ENCODE measurements at regions not wholly inside any gene's neighbourhood (a gene's known extent, or its start where the extent isn't known, plus 50 kb on each side); places are given as distances from the start of the nearest gene placed in this dataset.
"Not testable (repeated sequence)": the region's sequence is repeated elsewhere in the genome, so short reads cannot be mapped to it uniquely, and the experiment has no call there.

- Histone ChIP-seq H3K27me3 (ENCODE audit: control insufficient read depth, insufficient read depth, low read length) (no peaks in the 10 kb centered on the region), H3K36me3 (ENCODE audit: control insufficient read depth, insufficient read depth, low read length) (no peaks in the 10 kb centered on the region), H3K4me1 (ENCODE audit: control insufficient read depth, insufficient read depth, low read length, poor library complexity, severe bottlenecking) (no peaks in the 10 kb centered on the region), H3K27ac (ENCODE audit: insufficient read depth, low read length, poor library complexity, severe bottlenecking) (no peak overlapping the region), H3K4me3 (ENCODE audit: low read depth, low read length) (no peak overlapping the region), H3K9me3 (ENCODE audit: control insufficient read depth in 2 of 2, low read length in 2 of 2) (no peaks in the 10 kb centered on the region)
- Mint-ChIP-seq H3K4me1 (no peaks in the 10 kb centered on the region), H3K4me3 (no peak overlapping the region), H3K9me3 (peaks cover 5 to 27% (median 7%) of the 10 kb centered on the region in 7 donors), H3K27me3 (no peaks in the 10 kb centered on the region), H3K27ac (no peak overlapping the region), H3K36me3 (no peaks in the 10 kb centered on the region)
- DNase-seq = no peak
- no peak for ATAC-seq (ENCODE audit: low read depth in 2 of 2)
Observed at GRCh38 chr12:127830730-127831129, 436.2 kb upstream of the TMEM132C start.

- H3K9me3 Mint-ChIP-seq = peaks cover 5 to 25% (median 7%) of the 10 kb centered on the region in 7 donors
- no peaks in the 10 kb centered on the region for H3K36me3 ChIP-seq (ENCODE audit: control insufficient read depth, insufficient read depth, low read length)
- DNase-seq (no peak), ATAC-seq (ENCODE audit: low read depth in 2 of 2) (no peak)
- H3K4me3 Mint-ChIP-seq = no peak overlapping the region
- no peak overlapping the region for H3K27ac ChIP-seq (ENCODE audit: insufficient read depth, low read length, poor library complexity, severe bottlenecking)
- no peaks in the 10 kb centered on the region for H3K27me3 ChIP-seq (ENCODE audit: control insufficient read depth, insufficient read depth, low read length)
- H3K36me3 Mint-ChIP-seq = no peaks in the 10 kb centered on the region
- H3K27ac Mint-ChIP-seq = no peak overlapping the region
- no peak overlapping the region for H3K4me3 ChIP-seq (ENCODE audit: low read depth, low read length)
- no peaks in the 10 kb centered on the region for H3K4me1 Mint-ChIP-seq
- no peaks in the 10 kb centered on the region for H3K4me1 ChIP-seq (ENCODE audit: control insufficient read depth, insufficient read depth, low read length, poor library complexity, severe bottlenecking)
- H3K9me3 ChIP-seq (ENCODE audit: control insufficient read depth in 2 of 2, low read length in 2 of 2) = no peaks in the 10 kb centered on the region
- H3K27me3 Mint-ChIP-seq = no peaks in the 10 kb centered on the region
Observed at GRCh38 chr12:127832172-127832571, 434.8 kb upstream of the TMEM132C start.

GRCh38 chr12:127836802-127837201 is 430.2 kb upstream of the TMEM132C start:
- not testable (repeated sequence) for H3K27ac ChIP-seq (ENCODE audit: insufficient read depth, low read length, poor library complexity, severe bottlenecking); DNase-seq; H3K27ac Mint-ChIP-seq

GRCh38 chr12:127857661-127858060 is 409.3 kb upstream of the TMEM132C start:
- Histone ChIP-seq H3K9me3 (ENCODE audit: control insufficient read depth in 2 of 2, low read length in 2 of 2) (peaks cover 2 to 4% of the 10 kb centered on the region in 2 experiments), H3K27me3 (ENCODE audit: control insufficient read depth, insufficient read depth, low read length) (no peaks in the 10 kb centered on the region), H3K27ac (ENCODE audit: insufficient read depth, low read length, poor library complexity, severe bottlenecking) (no peak overlapping the region), H3K4me3 (ENCODE audit: low read depth, low read length) (no peak overlapping the region), H3K4me1 (ENCODE audit: control insufficient read depth, insufficient read depth, low read length, poor library complexity, severe bottlenecking) (no peaks in the 10 kb centered on the region), H3K36me3 (ENCODE audit: control insufficient read depth, insufficient read depth, low read length) (no peaks in the 10 kb centered on the region)
- ATAC-seq (ENCODE audit: low read depth in 2 of 2) = no peak
- Mint-ChIP-seq H3K27me3 (no peaks in the 10 kb centered on the region), H3K4me1 (no peaks in the 10 kb centered on the region), H3K9me3 (peaks cover 2 to 27% (median 7%) of the 10 kb centered on the region in 7 donors), H3K27ac (no peak overlapping the region), H3K36me3 (no peaks in the 10 kb centered on the region), H3K4me3 (no peak overlapping the region)
- no peak for DNase-seq

More at GRCh38 chr12:127836802-127837201, 430.2 kb upstream of the TMEM132C start:
- H3K27me3 ChIP-seq (ENCODE audit: control insufficient read depth, insufficient read depth, low read length); H3K36me3 Mint-ChIP-seq; H3K4me3 ChIP-seq (ENCODE audit: low read depth, low read length); H3K36me3 ChIP-seq (ENCODE audit: control insufficient read depth, insufficient read depth, low read length); H3K27me3 Mint-ChIP-seq; H3K4me1 Mint-ChIP-seq; H3K9me3 ChIP-seq (ENCODE audit: control insufficient read depth in 2 of 2, low read length in 2 of 2); ATAC-seq (ENCODE audit: low read depth in 2 of 2); H3K4me3 Mint-ChIP-seq; H3K4me1 ChIP-seq (ENCODE audit: control insufficient read depth, insufficient read depth, low read length, poor library complexity, severe bottlenecking): not testable (repeated sequence)
- peaks cover 2 to 16% (median 7%) of the 10 kb centered on the region in 7 donors for H3K9me3 Mint-ChIP-seq

GRCh38 chr12:127860536-127860935 is 406.4 kb upstream of the TMEM132C start:
- no peaks in the 10 kb centered on the region for H3K4me1 ChIP-seq (ENCODE audit: control insufficient read depth, insufficient read depth, low read length, poor library complexity, severe bottlenecking)
- H3K27ac Mint-ChIP-seq = no peak overlapping the region
- no peak for ATAC-seq (ENCODE audit: low read depth in 2 of 2)

GRCh38 chr12:127861406-127861805 is 405.6 kb upstream of the TMEM132C start:
- H3K9me3 Mint-ChIP-seq = peaks cover 2 to 30% (median 13%) of the 10 kb centered on the region in 7 donors
- no peaks in the 10 kb centered on the region for H3K36me3 Mint-ChIP-seq
- H3K27me3 ChIP-seq (ENCODE audit: control insufficient read depth, insufficient read depth, low read length) = no peaks in the 10 kb centered on the region

More at GRCh38 chr12:127860536-127860935, 406.4 kb upstream of the TMEM132C start:
- Mint-ChIP-seq H3K9me3 (peaks cover 2 to 33% (median 13%) of the 10 kb centered on the region in 7 donors), H3K36me3 (no peaks in the 10 kb centered on the region), H3K4me3 (no peak overlapping the region), H3K27me3 (no peaks in the 10 kb centered on the region), H3K4me1 (no peaks in the 10 kb centered on the region)
- Histone ChIP-seq H3K9me3 (ENCODE audit: control insufficient read depth in 2 of 2, low read length in 2 of 2) (peaks cover 4 to 5% of the 10 kb centered on the region in 2 experiments), H3K36me3 (ENCODE audit: control insufficient read depth, insufficient read depth, low read length) (no peaks in the 10 kb centered on the region), H3K27ac (ENCODE audit: insufficient read depth, low read length, poor library complexity, severe bottlenecking) (no peak overlapping the region), H3K4me3 (ENCODE audit: low read depth, low read length) (no peak overlapping the region), H3K27me3 (ENCODE audit: control insufficient read depth, insufficient read depth, low read length) (no peaks in the 10 kb centered on the region)
- no peak for DNase-seq

GRCh38 chr12:127873306-127873705 is 393.7 kb upstream of the TMEM132C start:
- DNase-seq = no peak

More at GRCh38 chr12:127861406-127861805, 405.6 kb upstream of the TMEM132C start:
- Histone ChIP-seq H3K9me3 (ENCODE audit: control insufficient read depth in 2 of 2, low read length in 2 of 2) (peaks cover under 1 to 5% of the 10 kb centered on the region in 2 experiments), H3K4me1 (ENCODE audit: control insufficient read depth, insufficient read depth, low read length, poor library complexity, severe bottlenecking) (no peaks in the 10 kb centered on the region), H3K36me3 (ENCODE audit: control insufficient read depth, insufficient read depth, low read length) (no peaks in the 10 kb centered on the region), H3K4me3 (ENCODE audit: low read depth, low read length) (no peak overlapping the region), H3K27ac (ENCODE audit: insufficient read depth, low read length, poor library complexity, severe bottlenecking) (no peak overlapping the region)
- DNase-seq (no peak), ATAC-seq (ENCODE audit: low read depth in 2 of 2) (no peak)
- no peak overlapping the region for H3K27ac Mint-ChIP-seq
- no peaks in the 10 kb centered on the region for H3K4me1 Mint-ChIP-seq
- no peaks in the 10 kb centered on the region for H3K27me3 Mint-ChIP-seq
- H3K4me3 Mint-ChIP-seq = no peak overlapping the region

GRCh38 chr12:127881371-127882140 is 385.4 kb upstream of the TMEM132C start:
- no peak for ATAC-seq (ENCODE audit: low read depth in 2 of 2)
- Histone ChIP-seq H3K36me3 (ENCODE audit: control insufficient read depth, insufficient read depth, low read length) (no peaks in the 10 kb centered on the region), H3K27ac (ENCODE audit: insufficient read depth, low read length, poor library complexity, severe bottlenecking) (no peak overlapping the region), H3K4me3 (ENCODE audit: low read depth, low read length) (no peak overlapping the region), H3K9me3 (ENCODE audit: control insufficient read depth in 2 of 2, low read length in 2 of 2) (peaks cover 0 to 12% of the 10 kb centered on the region in 2 experiments), H3K27me3 (ENCODE audit: control insufficient read depth, insufficient read depth, low read length) (no peaks in the 10 kb centered on the region), H3K4me1 (ENCODE audit: control insufficient read depth, insufficient read depth, low read length, poor library complexity, severe bottlenecking) (no peaks in the 10 kb centered on the region)
- Mint-ChIP-seq H3K9me3 (peaks cover 3 to 32% (median 12%) of the 10 kb centered on the region in 7 donors), H3K4me1 (no peaks in the 10 kb centered on the region), H3K4me3 (no peak overlapping the region), H3K27ac (no peak overlapping the region), H3K27me3 (peaks cover 4% of the 10 kb centered on the region), H3K36me3 (no peaks in the 10 kb centered on the region)
- no peak for DNase-seq

More at GRCh38 chr12:127873306-127873705, 393.7 kb upstream of the TMEM132C start:
- Histone ChIP-seq H3K4me3 (ENCODE audit: low read depth, low read length) (no peak overlapping the region), H3K27me3 (ENCODE audit: control insufficient read depth, insufficient read depth, low read length) (no peaks in the 10 kb centered on the region), H3K9me3 (ENCODE audit: control insufficient read depth in 2 of 2, low read length in 2 of 2) (peaks cover 0 to 6% of the 10 kb centered on the region in 2 experiments), H3K4me1 (ENCODE audit: control insufficient read depth, insufficient read depth, low read length, poor library complexity, severe bottlenecking) (no peaks in the 10 kb centered on the region), H3K36me3 (ENCODE audit: control insufficient read depth, insufficient read depth, low read length) (no peaks in the 10 kb centered on the region), H3K27ac (ENCODE audit: insufficient read depth, low read length, poor library complexity, severe bottlenecking) (no peak overlapping the region)
- Mint-ChIP-seq H3K36me3 (no peaks in the 10 kb centered on the region), H3K4me1 (no peaks in the 10 kb centered on the region), H3K4me3 (no peak overlapping the region), H3K27ac (no peak overlapping the region), H3K9me3 (peaks cover 0 to 14% (median 4%) of the 10 kb centered on the region in 7 donors), H3K27me3 (no peaks in the 10 kb centered on the region)
- ATAC-seq (ENCODE audit: low read depth in 2 of 2) = no peak
